NCI-H345 treated with DMSO at 0.1 percent for 48 hours (cell line): ENCODE measurements at regions not wholly inside any gene's neighbourhood (a gene's known extent, or its start where the extent isn't known, plus 50 kb on each side); places are given as distances from the start of the nearest gene placed in this dataset.

Source experiments
- DNase-seq: peaks from one replicate; lab custom pipeline; 2025; ENCODE audit not compliant: unreplicated experiment; lab: John Stamatoyannopoulos, UW

DNA sequence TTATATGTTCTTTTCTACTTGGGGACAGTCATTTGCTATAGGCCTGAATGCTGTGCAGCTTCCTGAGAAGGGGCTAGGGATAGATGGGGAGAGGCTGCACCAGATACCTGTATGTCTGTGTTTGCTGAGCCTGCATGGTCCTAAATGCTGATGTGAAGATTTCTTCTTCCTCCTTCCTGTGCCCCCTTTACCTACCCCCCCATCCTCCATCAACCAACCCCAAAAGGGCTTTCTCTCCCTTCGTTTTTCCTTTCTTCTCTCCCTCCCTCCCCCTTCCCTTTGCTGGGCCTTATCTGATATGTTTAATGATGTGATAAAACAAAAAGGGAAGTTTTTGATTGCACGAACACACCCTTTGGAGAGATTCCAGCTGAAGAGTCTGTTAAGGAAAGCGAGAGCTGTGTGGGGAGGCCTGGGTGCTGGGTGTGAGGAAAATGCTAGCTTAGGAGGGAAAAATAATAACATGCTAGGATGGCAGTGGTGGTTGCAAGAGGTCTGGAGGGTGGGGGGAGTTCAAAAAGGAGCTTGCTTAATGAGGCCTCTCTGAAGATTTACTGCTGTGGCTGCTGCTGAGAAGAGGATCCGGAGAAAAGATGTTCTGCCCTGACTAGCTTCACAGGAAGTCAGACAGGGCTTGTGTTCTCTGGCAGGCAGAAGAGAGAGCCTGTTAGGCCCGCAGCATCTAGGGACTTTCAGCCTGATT lies 101.8 kb downstream of the SAMD9 start:
- no peak for DNase-seq

DNA sequence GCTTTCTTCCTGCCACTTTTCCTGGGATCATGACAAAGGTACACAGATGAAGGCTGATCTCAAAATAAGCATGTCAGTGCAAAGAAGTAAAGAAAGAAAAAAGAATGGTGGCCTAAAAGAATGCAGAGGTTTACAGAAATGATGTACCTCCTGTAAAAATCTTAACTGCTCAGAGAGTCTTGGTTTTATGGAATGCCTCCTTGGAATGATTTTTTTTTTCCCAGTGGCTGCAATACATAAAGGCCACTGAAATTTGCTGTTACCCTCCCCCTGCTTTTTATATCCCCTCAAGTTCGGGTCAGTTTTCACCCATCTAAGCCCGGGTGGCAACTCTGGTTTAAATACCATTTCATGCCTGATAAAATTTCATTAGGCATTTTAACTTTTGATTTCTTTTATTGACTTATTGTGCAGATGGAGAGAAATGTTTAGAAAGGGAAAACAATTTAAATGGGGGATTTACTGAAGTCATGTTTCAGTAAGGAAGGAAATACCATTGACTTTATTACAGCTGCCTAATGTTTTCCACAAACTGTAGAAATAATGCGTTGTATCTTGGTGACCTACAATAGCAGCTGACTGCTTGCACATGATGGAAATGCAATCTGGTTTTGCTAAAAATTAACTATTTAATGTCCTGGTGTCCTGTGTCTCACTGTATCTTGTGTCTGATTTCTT lies 102.5 kb downstream of the SAMD9 start:
- DNase-seq: no peak

DNA sequence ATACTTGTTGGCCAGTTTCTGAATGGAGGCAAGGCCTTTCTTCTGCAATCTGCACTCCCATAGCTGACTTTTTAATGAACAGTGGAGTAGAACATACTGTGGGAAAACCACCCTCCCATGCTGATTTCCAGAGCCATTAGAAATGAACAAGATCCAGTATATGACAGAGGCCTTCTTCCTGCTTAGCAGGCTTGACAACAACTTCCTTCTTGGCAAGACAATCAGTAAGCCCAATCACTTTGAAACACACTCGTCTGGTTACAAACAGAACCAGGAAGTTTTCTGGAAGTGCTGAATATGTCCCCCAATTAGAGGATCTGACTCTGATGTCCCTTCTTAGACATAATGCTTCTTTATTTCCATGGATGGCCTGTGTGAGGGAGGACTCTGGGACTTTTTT lies 103.4 kb downstream of the SAMD9 start:
- no peak for DNase-seq

DNA sequence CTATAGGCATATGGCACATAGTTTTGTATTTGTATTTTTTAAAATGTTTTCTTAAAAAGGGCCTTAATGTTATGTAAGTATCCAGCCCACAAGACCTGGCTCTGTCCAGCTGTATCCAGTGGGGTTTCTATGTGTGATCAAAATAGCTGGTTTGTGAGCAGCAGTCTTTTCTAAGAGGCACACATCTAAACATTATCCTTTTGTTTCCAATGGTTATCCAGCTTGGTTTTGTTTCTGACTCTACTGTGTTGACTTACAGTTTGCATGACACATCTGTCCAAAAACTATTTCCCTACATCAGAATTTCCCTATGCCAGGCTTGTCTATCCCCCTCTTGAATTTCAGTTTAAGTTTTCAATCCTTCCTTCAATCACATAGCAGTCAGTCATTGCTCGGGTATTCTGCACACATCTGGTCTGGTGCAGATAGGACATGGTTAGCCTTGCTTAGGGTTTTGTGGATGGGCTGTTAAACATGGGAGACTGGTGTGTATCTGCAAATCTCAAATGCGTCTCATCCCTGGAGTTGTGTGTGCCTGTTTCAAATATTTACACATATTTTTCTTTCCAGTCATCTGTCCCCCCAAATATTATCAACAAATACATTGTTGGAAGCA lies 104.2 kb downstream of the SAMD9 start:
- DNase-seq: no peak

DNA sequence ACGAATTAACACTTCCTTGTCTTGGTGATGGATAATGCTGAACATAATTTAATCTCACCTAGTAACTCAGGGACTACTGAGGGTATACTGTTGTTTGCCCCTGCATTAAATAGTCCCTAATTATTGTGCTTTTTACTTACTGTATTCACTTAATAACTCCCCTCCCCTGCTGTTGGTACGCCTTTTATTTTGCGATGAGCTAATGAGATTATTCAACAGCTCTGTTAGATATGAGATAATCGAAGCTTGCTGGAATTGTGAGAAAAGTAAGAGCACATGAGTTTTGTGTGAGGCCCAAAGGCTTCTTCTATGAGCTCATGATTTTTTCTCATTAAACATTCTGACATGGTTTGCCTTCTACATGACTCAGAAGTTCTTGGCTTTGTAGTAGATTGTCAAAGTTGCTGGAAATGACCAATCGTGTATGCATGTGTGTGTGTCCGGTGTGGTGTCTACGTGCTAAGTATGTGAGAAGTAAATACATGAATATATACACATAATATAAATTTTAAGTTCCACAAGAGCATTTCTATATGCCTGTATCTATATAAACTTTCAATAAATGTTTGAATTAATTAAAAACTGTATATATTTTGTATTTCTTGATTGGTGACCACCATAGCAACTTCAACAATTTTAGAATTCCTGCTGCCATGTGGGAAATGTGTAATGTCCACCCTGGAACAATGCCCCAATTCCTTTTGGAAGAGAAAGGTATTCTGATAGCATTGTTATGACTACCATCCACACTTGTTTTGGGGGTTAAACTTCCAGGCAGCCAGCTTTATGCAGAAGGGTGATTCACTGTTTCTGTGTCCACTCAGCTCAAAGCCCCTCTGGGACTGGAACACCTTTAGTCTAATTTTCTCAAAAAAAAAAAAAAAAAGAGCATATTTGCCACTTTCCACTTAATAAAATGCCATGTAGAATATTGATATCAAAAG lies 106.2 kb downstream of the SAMD9 start:
- DNase-seq: no peak

DNA sequence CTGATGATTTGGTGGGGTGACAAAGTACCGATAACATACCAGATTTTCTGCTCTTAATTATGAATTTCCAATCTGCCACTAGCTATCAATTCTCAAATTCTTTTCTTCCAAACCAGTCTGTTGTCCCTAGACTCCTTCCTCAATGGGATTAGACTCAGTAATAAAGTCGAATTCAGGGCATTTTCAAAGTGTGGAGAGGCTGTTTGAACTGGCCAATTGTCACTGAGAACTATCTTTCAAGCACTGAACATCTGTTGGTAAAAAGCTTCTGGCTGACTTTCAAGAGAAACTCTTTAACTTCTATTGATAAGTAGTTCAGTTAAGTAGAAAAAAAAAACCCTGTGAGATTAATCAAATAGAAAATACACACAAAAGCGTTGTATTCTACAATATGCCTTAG lies 108.9 kb downstream of the SAMD9 start:
- DNase-seq: no peak

DNA sequence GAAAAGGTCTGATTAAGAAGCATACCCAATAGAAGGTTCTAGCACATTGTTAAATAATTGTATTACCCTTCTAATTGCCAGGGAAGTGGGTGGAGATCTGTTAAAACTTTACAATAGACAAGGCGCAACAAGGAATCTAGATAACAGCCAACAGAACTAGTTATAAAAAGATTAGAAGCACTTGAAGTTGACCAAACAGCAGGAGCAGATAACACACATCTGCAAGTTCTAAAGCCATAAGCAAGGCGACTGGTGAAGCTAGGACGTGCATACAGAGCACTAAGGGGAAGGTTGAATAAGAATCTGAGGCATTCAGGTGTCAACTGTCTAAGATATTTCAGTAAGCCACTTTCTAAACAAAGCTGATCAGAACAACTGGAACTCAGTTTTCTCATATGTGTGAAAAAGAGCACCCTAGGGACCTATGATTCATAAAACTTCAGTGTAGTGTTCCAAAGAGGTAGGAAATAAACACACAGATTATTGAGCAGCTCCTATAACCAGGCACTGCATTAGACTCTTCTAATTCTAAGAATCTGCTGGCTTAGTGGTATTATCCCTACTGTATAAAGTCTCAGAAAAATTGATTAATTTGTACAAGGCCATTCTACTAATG lies 111.2 kb downstream of the SAMD9 start:
- DNase-seq: no peak

DNA sequence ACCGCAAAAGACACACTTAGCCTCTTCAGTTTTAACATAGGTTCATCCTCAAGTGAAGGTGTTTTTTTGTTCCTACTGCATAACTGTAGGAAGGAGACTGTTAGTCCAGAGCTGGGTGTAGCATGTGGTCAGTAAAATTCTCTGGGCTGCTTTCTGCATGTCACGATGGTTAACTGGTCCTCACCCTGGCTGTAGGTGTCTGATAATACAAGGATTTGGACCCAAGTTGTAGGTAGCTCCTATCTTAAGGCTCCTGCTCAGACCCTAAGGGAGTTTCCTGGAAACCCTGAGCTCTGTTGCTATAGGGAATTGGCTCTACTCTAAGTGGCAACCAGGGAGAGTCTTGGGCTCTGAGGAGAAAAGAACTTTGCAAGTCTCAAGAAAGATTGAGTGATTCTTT lies 112.9 kb downstream of the SAMD9 start:
- no peak for DNase-seq

DNA sequence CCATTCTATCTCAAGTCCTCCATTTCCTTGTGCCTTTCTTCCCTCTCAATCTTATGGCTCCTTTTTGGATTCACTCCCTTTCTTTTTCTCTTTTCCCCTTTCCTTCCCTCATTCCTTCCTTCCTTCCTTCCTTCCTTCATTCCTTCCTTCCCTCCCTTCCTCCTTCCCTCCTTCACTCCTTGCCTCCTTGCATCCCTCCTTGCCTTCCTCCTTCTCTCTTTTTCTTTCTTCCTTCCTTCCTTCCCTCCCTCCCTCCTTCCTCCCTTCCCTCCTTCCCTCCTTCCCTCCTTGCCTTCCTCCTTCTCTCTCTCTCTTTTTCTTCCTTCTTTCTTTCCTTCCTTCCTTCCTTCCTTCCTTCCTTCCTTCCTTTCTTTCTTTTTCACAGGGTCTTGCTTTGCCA lies 120.1 kb downstream of the SAMD9 start:
- DNase-seq: no peak

DNA sequence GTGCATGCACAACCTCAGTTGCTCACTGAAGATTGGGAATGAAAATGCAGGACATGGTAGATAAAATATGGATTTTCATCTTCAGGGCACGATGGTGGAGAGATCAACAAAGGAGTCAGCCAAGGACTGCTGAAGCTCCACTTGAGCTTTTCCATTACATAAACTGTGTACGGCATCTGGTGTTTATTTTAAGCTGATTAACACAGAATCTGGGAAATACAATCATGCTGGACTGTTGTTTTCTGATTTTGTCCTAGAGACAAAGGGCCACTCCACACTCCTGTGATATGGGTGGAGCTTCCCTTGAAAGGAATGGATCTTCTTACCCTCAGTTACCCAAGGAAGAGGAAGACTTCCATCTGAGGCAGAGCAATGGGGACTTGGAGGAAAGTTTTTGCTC lies 120.6 kb downstream of the SAMD9 start:
- no peak for DNase-seq

DNA sequence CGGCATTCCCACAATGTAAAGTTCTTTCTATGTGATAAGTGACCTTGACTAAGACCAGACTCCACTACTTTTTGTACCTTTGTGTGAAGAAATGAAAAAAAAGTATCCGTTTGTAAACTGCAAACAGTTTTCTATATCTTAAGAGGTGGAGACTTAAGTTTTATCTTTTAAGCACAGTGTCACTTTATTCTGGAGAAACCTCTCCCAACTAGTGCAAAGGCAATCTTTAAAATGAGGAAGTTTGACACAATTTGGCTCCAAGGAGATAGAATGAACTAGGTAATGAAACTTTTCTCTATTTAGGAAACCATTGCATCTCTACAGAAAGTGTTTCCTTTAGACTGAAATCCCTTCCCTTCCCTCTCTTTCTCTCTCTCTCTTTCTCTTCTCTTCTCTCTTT lies 122.9 kb downstream of the SAMD9 start:
- DNase-seq: no peak

DNA sequence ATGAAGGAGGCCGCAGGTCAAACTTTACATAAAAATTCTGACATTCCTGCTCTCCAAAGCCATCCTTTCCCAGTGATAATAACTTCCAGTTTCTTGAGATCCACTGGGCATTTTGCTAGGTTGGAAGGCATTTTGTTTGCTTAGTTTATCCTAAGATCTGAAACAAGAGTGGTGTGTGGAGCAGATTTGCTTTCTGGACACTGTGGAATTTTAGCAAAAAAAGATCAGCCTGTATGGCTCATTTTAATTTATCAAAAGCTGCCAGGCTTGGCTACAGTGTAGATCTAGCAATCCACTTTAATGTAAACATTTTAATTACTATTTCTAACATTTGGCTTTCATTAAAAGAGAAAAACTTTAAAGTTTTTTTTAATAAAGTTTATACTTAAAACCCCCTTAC lies 124.8 kb downstream of the SAMD9 start:
- DNase-seq: no peak

DNA sequence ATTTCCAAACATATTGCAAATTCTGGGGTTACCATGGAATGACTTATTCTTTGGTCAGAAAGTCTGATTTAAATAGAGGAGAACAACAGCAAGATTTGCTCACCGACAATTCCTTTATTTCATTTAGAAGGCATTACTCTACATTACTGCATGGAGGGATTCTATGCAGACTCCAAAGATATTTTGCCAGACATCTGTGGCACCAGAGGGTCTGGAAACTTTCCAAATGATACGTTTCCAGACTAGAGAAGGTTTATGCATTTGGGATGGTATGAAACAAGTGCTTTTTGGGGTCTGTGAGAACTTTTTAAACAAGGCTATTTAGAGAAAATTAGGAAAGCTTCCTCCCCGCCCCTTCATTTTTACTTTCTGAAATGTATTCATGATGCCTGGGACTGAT lies 125.3 kb downstream of the SAMD9 start:
- no peak for DNase-seq

DNA sequence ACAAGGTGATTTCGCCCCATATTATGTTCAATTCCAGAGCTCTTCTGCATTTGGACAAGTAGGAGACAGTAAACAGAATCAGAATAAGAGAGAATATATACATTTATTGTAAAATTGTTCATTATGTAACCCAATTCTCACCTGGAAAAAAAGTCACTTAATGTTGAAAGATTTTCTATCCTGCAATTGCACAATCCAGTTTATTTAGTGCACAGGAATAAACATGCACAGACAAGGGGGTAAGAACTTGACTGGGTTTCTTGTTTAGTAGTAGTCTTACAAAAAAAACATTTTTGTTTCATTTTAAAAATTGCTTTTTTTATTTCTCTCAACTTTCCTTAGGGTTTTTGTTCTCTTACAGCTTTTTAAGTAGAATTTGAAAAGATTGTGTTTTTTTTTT lies 126.6 kb downstream of the SAMD9 start:
- DNase-seq: no peak

DNA sequence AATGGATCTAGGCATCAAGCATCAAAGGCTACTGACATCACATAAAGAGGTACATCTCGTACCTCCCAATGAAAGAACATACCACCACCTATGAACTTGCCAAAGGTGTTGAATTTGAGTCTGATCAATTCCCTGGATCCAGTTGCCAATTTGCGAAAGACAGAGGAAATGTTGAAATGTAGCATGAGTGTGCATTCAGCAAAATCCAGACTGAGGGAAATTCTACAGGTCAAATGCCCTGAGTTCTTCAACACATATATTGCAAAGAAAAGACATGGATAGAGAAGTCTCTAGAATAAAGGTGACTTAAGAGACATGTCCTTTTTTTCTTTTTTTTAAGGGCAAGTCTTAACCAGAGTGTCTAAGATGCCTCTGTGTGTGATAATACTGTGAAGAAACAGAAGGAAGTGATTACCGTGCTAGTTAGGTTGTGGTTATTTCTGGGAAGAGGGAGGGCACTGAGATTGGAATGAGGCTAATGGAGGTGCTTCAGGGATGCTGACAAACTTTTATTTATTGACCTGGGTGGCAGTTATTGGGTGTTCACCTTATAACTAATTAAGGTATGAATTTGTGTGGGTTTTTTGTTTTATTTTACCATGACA lies 128.7 kb downstream of the SAMD9 start:
- no peak for DNase-seq

DNA sequence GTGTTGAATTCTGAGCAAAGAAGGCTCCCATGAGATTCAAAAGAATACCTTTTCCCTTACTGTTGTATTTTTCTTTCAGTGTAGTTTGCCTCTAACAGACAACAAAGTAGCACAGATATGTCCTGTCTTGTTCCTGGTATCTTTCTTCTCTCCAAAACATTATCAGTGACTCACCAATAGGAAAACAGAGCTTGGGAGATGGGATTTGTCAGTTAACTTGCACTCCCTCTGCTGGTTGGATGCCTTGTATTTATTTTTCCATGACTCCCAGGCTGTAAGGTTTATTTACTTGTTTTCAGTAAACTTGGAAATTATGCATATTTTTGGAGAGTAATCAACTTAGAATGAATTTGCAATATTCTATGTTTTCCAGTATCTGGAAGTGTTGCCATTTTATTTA lies 129.7 kb downstream of the SAMD9 start:
- DNase-seq: no peak

DNA sequence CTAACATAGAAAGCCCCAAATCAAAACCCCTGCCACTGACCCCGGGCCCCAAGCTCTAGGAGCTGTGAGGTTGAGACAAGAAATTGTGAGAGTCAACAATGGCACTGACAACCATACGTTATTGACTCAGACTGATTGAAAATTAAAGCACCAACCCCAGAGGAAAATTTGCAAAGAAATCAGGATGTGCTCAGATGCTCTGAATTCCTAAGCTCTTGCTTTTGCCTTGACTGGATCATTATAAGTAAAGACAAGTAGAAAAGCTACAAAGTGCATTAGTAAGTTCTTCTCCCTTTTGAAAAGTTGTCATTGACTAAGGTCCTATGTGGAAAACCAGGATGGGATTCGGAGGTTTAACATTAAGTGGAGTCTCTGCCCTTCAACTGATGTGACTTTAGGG lies 130.2 kb downstream of the SAMD9 start:
- no peak for DNase-seq

DNA sequence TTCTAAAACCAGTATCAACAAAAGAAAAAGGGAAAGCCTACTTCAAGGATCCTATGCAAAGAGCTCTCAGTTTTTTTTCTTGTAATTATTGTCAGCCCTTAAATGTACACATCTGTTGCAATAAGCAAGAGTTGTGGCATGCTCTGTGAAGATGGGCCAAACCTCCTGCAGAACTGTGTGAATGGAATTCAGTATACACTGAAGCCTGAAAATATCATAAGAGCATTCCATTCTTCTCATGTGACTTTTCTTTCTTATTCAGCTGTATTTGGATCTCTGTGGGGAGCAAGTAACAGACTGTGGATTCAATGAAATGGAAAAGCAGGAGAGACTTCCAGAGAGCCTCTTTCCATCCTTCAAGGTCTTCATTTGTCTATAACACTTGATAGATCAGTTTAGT lies 130.7 kb downstream of the SAMD9 start:
- no peak for DNase-seq

DNA sequence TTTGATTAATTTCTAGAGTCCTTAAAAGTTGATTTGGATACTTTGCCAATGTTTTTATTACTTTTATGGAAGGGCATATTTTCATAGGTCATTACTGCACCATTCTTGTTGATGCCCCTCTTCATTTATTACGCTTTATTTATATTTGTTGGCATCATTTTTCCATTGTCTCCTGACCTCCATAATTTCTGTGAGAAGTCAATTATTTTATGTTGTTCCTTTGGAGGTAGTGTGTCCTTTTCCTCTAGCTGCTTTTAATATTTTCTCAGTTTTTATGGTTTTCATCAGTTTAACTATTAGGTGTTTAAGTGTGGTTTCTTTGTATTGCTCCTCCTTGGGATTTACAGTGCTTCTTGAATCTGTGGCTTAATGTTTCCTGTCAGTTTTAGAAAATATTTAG lies 134.9 kb downstream of the SAMD9 start:
- no peak for DNase-seq

DNA sequence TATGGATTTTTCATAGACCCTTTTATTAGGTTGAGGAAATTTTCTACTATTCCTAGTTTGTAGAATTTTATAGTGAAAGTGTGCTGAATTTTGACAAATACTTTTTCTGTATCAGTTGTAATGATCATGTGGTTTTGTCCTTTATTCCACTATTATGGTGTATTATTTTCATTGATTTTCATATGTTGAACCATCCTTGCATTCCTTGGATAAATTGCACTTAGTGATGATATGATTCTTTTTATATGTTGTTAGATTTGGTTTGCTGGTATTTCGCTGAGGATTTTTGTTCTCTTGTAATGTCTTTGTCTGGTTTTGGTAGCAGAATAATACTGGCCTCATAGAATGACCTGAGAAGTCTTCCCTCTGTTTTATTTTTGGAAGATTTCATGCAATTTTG lies 140.6 kb upstream of the CDK6 start:
- DNase-seq: no peak

DNA sequence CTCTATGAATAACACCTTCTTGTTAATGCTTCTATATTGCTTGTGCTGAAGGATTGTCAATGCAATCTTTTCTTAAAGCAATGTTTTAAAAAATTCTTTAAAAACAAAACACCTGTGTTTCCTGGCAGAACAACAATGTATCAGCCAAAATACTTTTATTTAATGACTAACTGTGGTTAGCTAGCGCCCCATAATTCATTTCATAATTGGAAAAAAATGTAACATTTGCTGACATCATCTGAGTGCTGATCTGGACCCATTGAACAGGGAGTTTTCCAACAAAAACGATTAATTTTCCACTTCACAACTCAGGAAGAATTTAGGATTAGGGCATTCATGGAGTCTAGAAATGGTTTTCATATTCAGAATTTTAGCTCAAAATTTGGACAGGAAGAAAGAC lies 137.6 kb upstream of the CDK6 start:
- no peak for DNase-seq
